ENCODE measurements at regions not wholly inside any gene's neighbourhood (a gene's known extent, or its start where the extent isn't known, plus 50 kb on each side); places are given as distances from the start of the nearest gene placed in this dataset.

GRCh38 chr2:76385943-76386342 is 675.2 kb upstream of the GCFC2 start:
- no peak for TF ChIP-seq CTCF (IDR thresholded peaks at IDR 0.05; ENCODE audit: low read length)
- no peak for TF ChIP-seq EZH2phosphoT487 (IDR thresholded peaks at IDR 0.05; ENCODE audit: low read length)
- no peak for TF ChIP-seq EZH2 (optimal IDR thresholded peaks at IDR 0.05; ENCODE audit: low read depth, low read length)
